HPDE6-E6E7 (cell line): ENCODE measurements at regions not wholly inside any gene's neighbourhood (a gene's known extent, or its start where the extent isn't known, plus 50 kb on each side); places are given as distances from the start of the nearest gene placed in this dataset.
A peak's percentile ranks its signal among the peaks of the same experiment; 100 is the strongest.
"Not testable (repeated sequence)": the region's sequence is repeated elsewhere in the genome, so short reads cannot be mapped to it uniquely, and the experiment has no call there.

Experiments
- DNase-seq: peaks from one replicate; pipeline ENCODE4 v3.0.0; 2011; ENCODE audit warnings: missing footprints; ENCODE audit errors: extremely low spot score

- no peak for DNase-seq
Measured at GRCh38 chr18:38525039-38525438, 959.4 kb upstream of the CELF4 start.

- no peak for DNase-seq
Measured at GRCh38 chr18:38520786-38521185, 955.2 kb upstream of the CELF4 start.

- DNase-seq: no peak
Measured at GRCh38 chr18:38502539-38502938, 936.9 kb upstream of the CELF4 start.

GRCh38 chr18:38497266-38497665 lies 931.7 kb upstream of the CELF4 start:
- no peak for DNase-seq

GRCh38 chr18:38496222-38496793 lies 930.7 kb upstream of the CELF4 start:
- DNase-seq: no peak

- peak; percentile 2 for DNase-seq
Measured at GRCh38 chr18:38494065-38494464, 928.5 kb upstream of the CELF4 start.

GRCh38 chr18:38491195-38491594 lies 925.6 kb upstream of the CELF4 start:
- no peak for DNase-seq

- DNase-seq: not testable (repeated sequence)
Measured at GRCh38 chr18:38489721-38490120, 924.1 kb upstream of the CELF4 start.

GRCh38 chr18:38487521-38487920 lies 921.9 kb upstream of the CELF4 start:
- no peak for DNase-seq

- no peak for DNase-seq
Measured at GRCh38 chr18:38483326-38483725, 917.7 kb upstream of the CELF4 start.

GRCh38 chr18:38481576-38481975 lies 916.0 kb upstream of the CELF4 start:
- no peak for DNase-seq

- DNase-seq: no peak
Measured at GRCh38 chr18:38475686-38476085, 910.1 kb upstream of the CELF4 start.

- DNase-seq: no peak
Measured at GRCh38 chr18:38473535-38473934, 907.9 kb upstream of the CELF4 start.

GRCh38 chr18:38470421-38470820 lies 904.8 kb upstream of the CELF4 start:
- no peak for DNase-seq

GRCh38 chr18:38466426-38466825 lies 900.8 kb upstream of the CELF4 start:
- DNase-seq: no peak

- no peak for DNase-seq
Measured at GRCh38 chr18:38464024-38464423, 898.4 kb upstream of the CELF4 start.

GRCh38 chr18:38460657-38461056 lies 895.1 kb upstream of the CELF4 start:
- no peak for DNase-seq

GRCh38 chr18:38459131-38459994 lies 893.8 kb upstream of the CELF4 start:
- DNase-seq: no peak

- DNase-seq: no peak
Measured at GRCh38 chr18:38458698-38459097, 893.1 kb upstream of the CELF4 start.

- DNase-seq: no peak
Measured at GRCh38 chr18:38456253-38456652, 890.7 kb upstream of the CELF4 start.

- no peak for DNase-seq
Measured at GRCh38 chr18:38454764-38455469, 889.3 kb upstream of the CELF4 start.

- no peak for DNase-seq
Measured at GRCh38 chr18:38453880-38454279, 888.3 kb upstream of the CELF4 start.

- DNase-seq: no peak
Measured at GRCh38 chr18:38450876-38451275, 885.3 kb upstream of the CELF4 start.
